ENCODE measurements at regions not wholly inside any gene's neighbourhood (a gene's known extent, or its start where the extent isn't known, plus 50 kb on each side); places are given as distances from the start of the nearest gene placed in this dataset.

- peak; percentile 84 for DNase-seq (ENCODE audit: low read depth, low spot score)
- in situ Hi-C loops (cut with HindIII; ENCODE audit: low sequenced_read_pairs): no loop called here
- no peak overlapping the region for H3K4me3 ChIP-seq (ENCODE audit: low read depth, low read length)
- no peak for TF ChIP-seq CTCF (IDR thresholded peaks at IDR 0.05; ENCODE audit: low read depth, low read length)
These were observed 627.3 kb upstream of the NUDT12 start for GRCh38 chr5:104189909-104190308.

DNA sequence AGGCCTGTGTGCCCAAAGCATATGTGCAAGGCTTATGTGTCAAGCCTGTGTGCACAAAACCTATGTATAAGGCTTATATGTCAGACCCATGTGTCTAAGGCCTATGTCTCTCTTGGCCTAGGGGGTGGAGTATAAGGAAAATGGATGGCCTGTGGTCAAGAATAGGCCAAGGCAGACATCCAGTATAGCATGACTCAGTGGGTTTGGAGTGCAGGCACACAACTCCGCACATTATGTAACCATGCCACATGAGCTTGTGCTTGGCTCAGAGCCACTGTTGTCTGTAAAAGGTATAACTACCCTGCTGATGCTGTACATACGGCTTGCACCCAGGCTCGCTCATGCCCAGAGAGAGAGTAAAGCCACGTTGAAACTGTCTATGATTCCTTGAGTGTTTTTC lies 626.4 kb upstream of the NUDT12 start:
- no peak overlapping the region for H3K4me3 ChIP-seq (ENCODE audit: low read depth, low read length)
- no peak for TF ChIP-seq CTCF (IDR thresholded peaks at IDR 0.05; ENCODE audit: low read depth, low read length)
- in situ Hi-C loops (cut with HindIII; ENCODE audit: low sequenced_read_pairs): no loop called here
- DNase-seq (ENCODE audit: low read depth, low spot score): peak; percentile 90

DNA sequence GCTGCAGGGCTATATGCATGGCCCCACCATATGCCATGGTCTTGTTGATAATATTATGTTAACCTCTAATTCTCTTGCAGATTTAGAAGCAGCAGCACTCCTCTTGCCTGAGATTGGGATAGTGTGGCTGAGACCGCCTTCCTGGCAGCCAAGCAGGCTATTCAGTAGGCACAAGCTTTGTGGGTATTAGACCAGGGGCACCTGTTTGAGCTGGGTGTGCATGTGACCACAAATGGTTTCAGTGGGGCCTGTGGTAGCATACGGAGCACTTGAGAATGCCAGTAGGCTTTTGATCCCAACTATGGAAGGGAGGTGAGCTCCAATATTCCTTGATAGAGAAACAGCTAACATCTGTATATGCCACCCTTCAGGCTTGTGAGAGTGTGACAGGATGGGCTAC lies 625.1 kb upstream of the NUDT12 start:
- H3K4me3 ChIP-seq (ENCODE audit: low read depth, low read length): no peak overlapping the region
- TF ChIP-seq CTCF (IDR thresholded peaks at IDR 0.05; ENCODE audit: low read depth, low read length): no peak
- in situ Hi-C loops (cut with HindIII; ENCODE audit: low sequenced_read_pairs): no loop called here
- no peak for DNase-seq (ENCODE audit: low read depth, low spot score)

DNA sequence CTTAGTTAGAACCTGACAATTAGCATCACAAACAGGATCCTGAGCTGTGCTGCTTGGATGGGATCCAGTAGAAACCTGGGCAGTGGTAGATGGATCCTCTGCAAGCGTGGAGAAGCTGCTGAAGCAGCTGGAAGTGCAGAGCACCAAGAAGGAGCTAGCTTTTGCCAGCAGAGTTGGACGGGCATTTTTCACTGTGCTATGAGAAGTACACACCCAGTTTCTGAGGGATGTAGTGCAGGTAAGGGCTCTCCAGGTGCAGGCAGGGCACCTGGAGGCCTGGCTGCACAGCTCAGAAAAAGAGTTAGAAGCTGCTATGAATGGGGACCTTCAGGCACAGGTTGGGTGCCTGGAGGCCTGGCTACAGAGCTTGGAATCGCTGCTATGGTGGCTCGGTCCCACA lies 623.9 kb upstream of the NUDT12 start:
- TF ChIP-seq CTCF (IDR thresholded peaks at IDR 0.05; ENCODE audit: low read depth, low read length): no peak
- in situ Hi-C loops (cut with HindIII; ENCODE audit: low sequenced_read_pairs): no loop called here
- H3K4me3 ChIP-seq (ENCODE audit: low read depth, low read length): no peak overlapping the region
- DNase-seq (ENCODE audit: low read depth, low spot score): no peak

DNA sequence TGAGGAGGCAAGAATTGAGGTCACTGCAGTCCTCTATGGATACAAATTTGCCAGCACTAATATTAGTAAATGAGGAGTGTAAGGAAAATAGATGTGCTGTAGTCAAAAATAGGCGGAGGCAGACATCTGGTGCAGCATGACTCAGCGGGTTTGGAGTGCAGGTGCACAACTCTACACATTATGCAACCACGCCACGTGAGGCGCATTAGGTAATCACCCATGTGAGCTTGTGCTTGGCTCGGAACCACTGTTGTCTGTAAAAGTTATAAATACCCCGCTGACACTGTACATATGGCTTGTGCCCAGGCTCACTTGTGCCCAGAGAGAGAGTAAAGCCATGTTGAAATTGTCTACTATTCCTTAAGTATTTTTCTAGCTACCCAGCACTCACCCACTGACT lies 623.5 kb upstream of the NUDT12 start:
- peak; percentile 10 for DNase-seq (ENCODE audit: low read depth, low spot score)
- no peak overlapping the region for H3K4me3 ChIP-seq (ENCODE audit: low read depth, low read length)
- in situ Hi-C loops (cut with HindIII; ENCODE audit: low sequenced_read_pairs): no loop called here
- TF ChIP-seq CTCF (IDR thresholded peaks at IDR 0.05; ENCODE audit: low read depth, low read length): no peak

DNA sequence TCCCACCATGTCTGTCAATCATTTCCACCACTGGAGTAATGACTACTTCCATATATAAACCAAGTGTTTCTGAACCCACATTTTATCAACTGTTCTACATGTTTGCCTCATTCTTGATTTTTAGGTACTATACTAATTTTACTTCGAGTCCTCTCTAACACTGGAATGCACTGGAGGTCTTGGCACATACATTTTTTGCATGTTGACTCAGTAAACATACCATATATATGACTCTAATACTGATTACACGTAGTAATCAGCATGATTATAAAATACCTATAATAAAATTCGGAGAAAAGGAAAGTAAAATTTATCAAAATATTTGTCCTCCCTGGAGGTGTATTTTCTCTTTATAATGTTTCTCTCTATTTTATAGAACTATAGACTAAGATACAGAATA lies 621.7 kb upstream of the NUDT12 start:
- no peak for TF ChIP-seq CTCF (IDR thresholded peaks at IDR 0.05; ENCODE audit: low read depth, low read length)
- in situ Hi-C loops (cut with HindIII; ENCODE audit: low sequenced_read_pairs): no loop called here
- no peak overlapping the region for H3K4me3 ChIP-seq (ENCODE audit: low read depth, low read length)
- no peak for DNase-seq (ENCODE audit: low read depth, low spot score)

DNA sequence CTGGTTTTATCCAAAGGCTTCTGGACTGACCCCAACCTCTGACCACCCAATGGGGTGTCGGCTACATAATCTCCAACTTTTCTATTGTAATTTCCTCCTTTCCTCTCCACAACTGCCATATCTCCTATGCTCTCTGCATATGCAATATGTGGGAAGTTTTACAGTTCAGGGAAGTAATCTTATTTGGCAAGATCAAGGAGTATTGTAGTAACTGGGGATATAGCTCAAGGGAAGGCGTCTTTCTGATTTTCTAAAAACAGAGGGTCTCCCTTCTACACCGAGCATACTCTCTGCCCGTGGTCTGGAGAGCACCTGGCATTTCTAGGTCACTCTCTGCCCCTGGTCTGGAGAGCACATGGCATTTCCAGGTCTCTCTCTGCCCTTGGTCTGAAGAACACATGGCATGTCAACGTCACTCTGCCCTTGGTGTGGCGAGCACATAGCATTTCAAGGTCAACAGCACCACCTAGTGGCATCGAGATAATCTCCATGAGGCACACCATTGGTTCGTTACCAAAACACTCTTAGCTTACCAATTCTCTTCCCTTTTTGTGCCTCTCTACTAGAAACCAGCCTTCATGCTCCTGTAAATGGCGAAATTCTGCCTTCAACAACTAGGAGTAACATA lies 616.4 kb upstream of the NUDT12 start:
- DNase-seq (ENCODE audit: low read depth, low spot score): peak; percentile 33
- in situ Hi-C loops (cut with HindIII; ENCODE audit: low sequenced_read_pairs): no loop called here
- peak; percentile 53 for TF ChIP-seq CTCF (IDR thresholded peaks at IDR 0.05; ENCODE audit: low read depth, low read length)
- no peak overlapping the region for H3K4me3 ChIP-seq (ENCODE audit: low read depth, low read length)
